ENCODE measurements at regions not wholly inside any gene's neighbourhood (a gene's known extent, or its start where the extent isn't known, plus 50 kb on each side); places are given as distances from the start of the nearest gene placed in this dataset.
A peak's percentile ranks its signal among the peaks of the same experiment; 100 is the strongest.

DNA sequence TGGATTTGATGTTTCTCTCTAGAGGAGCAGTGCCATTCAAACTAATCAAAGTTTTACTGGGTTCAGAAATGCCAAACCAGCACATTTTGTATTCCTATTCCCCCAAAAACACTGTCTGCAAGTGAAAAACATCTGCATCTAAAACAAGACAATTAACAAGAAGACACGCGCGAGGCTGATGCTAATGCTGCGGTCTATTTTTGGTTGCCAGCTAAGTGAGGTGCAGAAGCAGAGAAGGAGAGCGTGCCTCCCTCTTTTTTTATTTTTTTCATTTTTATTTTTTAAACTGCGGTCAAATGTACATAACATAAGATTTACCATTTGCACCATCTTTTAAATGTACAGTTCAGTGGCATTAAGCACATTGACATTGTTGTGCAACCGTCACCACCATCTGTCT, 641.1 kb downstream of the DHX35 start:
- no peak for DNase-seq

DNA sequence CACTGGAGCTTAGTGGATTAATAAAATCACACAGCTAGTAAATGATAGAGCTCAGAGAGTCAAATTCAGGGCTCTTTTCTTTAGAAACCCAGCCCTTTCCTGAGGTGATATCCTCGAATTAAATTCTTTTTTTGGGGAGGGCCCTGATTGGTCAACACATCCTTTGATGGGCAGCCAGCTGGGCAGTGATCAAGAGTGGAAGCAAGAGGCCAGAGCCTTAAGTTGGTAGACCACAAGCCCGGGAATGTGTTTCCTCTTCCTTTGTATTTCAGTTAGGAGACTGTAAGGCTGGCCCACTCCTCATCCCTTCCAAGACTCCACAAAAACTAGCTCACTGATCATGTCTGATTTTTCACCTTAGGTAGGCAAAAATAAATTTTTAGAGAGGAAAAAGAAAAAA, 640.5 kb downstream of the DHX35 start:
- DNase-seq: no peak

DNA sequence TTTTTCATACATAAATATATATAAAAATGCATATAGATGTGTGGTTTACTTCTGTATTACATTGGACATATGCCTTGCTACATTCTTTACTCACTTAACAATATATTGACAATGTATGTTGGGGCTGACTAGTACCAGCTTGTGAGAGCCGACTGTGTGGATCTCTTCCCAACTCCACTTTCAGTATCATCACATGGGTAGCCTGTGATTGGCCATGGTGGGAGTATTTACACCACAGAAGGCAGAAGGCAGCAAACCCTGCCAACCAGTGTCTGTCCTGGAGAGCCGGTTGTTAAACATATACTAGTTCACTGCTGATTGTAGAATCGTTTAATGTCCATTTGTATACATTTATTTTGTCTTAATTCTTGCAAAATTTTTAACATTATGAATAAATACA, 638.7 kb downstream of the DHX35 start:
- no peak for DNase-seq

DNA sequence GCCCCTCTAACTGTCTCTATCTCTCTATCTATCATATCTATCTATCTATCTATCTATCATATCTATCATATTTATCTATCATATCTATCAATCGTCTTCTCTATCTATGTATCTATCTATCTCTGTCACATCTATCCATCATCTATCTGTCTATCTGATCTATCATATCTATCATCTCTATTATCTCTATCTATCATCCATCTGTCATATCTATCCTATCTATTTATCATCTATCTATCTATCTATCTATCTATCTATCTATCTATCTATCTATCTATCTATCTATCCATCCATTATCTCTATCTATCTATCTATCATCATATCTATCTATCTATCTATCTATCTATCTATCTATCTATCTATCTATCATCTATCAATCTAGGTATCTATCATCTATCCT, 638.0 kb downstream of the DHX35 start:
- DNase-seq: no peak

DNA sequence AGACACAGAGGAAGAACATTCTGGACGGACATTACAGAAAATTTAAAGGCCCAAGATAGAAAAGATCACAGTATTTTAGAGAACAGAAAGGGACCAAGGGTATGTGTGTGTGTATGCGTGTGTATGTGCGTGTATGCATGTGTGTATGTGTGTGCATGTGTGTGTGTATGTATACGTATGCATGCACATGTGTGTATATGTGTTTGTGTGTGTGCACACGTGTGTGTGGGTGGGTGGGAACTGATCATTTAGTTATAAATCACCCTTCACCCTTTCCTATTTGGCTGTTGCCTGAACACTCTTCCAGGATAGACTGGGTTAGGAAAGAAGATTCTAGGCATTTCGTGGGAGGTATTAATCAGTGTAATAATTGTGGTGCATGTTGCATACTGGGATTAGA, 634.4 kb downstream of the DHX35 start:
- no peak for DNase-seq

DNA sequence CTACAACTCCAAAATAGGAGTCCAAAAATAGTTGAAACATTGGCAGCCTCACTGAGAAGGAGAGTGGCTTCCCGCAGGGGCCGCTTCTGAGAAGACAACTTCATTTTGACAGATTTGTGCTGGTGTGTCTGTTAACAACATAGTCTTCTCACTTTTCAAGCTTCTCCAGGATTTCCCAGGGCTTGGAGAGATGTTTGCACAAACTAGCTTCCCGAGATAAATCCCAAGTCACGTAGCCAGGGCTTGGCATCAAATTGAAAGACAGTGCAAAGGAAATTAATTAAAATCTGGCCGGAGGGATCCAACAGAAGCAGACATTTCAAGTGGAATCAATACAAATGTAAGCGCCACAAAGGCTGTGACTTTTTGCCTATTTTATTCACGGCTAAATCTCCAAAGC, 630.2 kb downstream of the DHX35 start:
- no peak for DNase-seq

DNA sequence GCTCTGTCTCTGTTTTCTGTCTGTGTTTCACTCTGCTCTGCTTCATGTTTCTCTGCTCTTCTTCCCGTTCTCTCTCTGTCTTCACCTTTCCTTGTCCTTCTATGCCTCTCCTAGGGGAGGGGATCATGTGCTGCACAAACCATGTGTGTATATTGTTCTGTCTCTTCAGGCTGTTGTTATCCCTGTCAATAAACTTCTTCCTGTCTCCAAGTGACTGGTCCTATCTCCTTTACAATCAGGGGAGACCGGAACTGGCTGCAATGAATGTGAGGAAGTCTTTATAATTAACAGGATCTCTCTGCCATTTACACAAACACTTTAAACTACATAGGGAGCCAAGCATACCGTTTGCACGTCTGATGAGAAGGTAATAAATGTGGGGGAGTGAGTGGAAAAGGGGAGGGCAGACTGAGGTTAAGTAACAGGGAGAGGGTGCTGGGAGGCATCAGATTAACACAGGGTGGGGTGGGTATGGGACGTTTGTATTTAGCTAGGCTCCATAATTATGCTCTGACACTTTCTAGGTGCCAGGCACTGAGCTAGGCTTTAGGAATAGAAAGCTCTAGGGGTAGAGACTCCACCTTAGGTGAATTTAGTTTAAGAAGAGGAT, 626.1 kb downstream of the DHX35 start:
- DNase-seq: no peak

DNA sequence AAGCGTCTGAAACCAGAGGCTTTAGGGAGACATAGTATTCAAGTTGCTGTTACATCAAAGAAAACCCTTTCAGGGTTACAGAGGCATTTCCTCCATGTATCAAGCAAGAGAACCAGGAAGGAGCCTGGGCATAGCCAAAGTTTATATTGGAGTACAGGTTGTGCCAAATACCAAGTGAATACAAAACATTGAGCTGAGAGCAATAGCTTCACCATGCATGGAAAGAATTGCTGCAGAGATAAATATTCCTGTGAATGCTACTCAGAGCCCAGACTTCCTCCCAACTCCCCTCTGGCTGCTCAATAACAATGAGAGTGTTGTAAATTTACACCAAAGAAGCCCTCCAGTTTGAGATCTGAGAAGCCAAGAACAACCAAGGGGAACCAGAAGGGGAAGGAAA, 618.9 kb downstream of the DHX35 start:
- no peak for DNase-seq

DNA sequence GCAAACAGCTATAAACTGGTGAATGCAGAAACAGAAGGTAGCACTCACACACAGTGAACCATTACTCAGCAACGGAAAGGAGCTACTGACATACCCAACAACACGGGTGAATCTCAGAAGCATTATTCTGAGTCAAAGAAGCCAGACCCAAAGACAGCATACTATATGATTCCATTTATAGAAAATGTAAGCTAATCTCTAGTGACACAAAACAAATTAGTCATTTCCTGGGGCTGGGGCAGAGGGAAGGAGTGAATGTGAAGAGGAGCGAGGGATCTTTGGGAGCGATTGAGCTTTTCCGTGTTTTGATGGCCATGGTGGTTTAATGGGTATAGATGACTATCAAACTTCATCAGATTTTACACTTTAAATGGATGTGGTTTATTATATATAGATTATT, 614.6 kb downstream of the DHX35 start:
- no peak for DNase-seq

DNA sequence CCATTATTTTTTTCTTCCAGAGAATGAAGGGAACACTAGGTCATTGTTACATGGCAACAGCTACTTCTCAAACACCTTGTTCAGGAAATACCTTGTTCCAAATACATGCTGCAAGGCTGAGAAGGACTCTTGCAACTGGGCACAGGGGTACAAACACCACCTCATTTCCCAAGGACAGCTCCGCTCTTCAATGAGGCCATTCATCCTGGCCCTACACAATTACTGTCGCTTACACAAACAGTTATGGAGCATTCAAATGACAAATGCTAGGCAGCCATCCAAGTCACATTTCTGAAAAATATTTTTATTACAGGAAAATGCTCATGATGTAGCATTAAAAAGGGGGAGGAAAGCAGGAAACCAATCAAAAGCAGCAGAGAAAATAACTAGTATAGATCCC, 611.9 kb downstream of the DHX35 start:
- DNase-seq: no peak

DNA sequence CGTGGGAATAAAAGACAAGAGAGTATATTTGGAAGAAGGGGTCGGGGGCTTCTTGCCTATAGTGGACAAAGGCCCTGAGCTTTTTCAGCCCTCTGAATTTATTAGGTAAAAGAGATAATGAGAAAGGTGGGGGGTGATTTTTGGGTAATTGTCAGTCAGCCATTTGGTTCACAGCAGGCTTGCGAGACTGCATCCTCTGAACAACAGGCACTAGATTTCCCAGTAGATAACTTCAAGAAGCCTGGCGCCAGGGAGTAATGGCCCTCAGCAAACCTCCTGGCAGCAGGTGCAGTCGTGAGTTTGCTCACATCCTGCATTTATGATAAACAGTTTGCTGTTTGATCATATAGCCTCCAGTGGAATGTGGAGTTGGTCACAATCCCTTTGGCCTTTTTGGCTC, 609.0 kb downstream of the DHX35 start:
- no peak for DNase-seq

DNA sequence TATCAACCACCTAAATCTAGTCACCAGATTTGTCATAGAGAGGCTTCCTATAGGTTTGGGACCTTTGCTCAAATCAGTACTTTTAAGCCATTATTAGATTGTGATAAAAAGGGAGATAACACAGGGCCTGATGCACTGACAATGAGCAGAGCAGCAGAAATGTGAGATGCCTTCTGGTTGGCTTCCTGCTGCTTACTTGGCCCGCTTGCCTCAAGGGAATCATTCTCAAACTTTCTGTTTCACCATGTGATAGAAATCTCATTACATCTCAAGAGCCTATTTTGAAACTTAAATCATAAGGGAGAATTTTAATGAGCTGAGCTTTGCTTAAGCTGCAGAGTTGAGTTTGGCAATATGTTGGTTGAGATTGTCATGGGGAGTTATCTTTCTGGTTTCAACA, 606.0 kb downstream of the DHX35 start:
- DNase-seq: peak in 1 of 5 experiments; percentile 68

DNA sequence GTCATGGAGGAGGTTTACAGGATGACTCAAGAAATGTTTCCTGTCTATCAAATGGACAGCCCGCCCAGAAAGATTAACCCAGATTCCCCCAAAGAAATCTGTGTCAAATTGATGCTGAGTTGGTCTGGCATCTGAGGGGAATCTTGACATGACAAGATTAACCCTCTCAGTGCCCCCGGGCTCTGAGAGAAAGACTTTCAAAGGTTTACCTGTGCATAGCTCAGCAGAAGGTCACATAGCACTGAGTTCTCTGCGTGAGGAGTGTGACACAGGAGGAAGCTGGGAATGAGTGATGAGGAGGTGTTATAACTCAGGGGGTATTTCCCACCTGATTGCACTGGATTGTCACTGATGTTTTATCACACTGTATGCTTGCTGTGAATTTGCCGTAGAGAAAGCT, 601.2 kb downstream of the DHX35 start:
- DNase-seq: peak in 1 of 5 experiments; percentile 61

DNA sequence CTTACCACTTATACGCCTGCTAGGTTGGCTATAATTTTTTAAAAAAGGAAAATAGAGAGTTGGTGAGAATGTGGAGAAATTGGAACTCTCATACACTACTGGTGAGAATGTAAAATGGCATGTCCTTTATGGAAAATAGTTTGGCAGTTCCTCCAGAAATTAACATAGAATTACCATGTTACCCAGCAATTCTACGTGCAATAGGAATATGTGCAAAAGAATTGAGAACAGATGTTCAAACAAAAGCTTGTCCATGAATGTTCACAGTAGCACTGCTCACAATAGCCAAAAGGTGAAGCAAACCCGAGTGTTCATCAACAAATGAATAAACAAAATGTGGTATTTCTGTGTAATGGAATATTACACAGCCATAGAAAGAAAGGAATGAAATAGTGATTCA, 592.2 kb downstream of the DHX35 start:
- no peak for DNase-seq

DNA sequence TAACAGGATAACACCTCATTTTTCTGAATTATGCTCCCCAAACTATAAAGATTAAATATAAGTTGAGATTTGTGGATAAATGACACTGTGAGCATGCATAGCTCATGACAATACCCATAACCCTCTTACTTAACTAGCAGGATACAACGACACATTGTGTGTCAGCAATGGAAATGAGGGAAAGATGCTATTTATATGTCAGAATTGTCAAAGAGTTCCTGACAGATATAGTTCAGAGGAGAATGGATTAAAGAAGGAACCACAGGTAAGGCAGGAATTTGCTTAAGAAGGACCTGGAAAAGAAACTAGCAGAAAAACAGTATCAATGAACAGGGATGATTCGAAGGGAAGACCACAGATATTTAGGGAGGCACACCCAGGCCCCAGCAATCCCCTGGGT, 591.0 kb downstream of the DHX35 start:
- no peak for DNase-seq

DNA sequence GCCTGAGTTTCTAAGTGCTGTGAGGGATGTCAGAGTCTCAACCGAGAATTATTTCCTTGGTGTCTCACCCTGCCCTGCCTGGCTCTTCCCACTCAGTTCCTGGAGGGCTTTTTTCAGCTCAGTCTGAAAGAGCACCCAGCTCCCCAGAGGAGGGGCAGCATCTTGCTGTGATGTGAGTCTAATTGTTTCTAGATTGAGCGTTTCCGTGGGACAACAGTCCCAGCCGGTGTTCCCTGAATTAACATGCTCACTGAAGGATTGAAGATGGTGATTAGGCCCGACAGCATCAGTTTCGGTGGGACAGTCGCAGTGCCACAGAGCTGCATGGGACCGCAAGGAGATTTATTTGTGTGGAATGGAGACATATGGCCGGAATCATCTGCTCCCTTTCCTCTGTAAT, 587.6 kb downstream of the DHX35 start:
- no peak for DNase-seq

DNA sequence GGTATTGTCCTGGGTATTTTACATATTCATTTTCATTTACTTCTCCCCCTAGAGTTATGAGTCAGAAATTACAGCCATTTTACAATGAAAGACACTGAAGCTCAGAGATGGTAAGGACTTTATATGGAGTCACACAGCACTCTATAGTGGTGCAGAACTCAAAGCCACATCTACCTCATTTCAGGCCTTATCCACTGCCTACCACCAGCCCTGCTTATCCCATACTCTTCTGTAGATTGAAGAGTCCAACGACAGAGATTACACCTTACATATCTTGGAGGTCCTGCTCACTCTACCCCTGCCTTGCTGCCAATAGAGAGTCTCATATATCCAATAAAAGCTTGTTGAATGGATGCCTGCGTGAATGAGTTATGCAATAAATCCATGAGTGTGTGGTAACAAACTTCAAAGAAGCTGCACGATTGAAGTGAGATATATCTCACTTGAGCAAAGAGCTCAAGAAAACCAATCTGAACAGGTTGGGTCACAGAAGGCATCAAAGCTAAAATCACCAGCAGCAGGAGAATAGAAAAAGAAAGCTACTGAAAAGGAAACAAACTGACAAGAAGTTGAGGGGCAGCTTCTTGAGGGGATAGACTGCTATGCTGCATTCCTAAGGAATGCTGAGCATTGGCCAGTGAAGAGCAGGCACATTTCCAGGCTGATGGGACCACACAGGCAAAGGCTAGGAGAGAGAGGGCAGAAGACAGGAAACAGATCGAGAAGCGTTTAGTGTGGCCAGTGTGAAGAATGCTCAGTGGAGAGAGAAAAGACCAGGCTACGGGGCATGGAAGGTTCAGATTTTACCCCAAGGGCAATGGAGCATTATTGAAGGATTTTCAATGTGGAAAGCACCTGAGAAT, 585.6 kb downstream of the DHX35 start:
- no peak for DNase-seq

DNA sequence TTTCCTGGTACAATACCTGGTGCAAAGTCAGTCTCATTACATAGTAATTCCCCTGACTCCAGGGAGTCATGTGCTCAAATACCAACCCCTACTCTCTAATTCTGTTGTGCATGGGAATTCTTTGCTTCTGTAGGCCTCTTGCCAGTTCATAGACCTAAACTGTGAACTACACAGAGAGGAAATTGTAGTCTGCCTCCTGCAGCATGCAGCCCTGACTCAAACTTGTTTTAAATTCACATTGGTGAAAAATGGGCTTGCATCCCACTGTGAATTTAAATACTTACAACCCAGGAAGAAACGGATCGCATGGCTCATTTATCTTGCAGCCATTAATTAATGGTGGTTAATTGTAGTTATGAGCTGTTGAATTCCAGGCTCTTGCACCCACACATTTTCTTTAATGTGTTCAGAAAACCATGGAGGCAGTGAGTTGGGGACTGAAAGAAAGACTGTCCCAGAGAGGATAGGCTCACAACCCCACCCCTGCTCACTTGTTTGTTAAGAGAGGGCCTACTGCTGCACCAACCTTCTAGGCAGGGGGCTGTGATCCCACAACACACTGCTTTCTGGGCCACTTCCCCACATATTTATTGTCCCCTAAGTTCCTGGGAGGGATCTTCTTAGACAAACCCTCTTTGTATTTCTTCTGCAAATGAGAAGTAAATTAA, 579.1 kb downstream of the DHX35 start:
- DNase-seq: no peak

DNA sequence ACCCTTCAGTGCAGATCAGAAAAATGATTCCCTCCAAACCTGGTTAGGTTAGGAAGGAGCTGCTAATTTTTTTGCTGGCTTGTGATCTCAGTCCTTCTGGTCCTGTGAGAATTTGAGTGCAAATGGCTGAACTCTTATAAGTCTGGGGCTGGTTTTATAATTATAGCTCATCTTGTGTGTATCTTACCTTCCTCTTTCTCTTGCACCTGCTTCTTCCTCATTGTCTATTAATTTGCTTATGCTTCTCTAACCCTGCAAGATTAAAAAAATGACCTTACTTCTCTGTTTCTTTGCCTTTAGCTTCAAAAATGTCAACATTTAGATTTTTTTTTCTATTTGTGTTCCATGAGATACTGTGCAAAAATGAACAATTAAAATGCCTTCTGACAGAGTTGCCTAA, 576.2 kb downstream of the DHX35 start:
- no peak for DNase-seq

DNA sequence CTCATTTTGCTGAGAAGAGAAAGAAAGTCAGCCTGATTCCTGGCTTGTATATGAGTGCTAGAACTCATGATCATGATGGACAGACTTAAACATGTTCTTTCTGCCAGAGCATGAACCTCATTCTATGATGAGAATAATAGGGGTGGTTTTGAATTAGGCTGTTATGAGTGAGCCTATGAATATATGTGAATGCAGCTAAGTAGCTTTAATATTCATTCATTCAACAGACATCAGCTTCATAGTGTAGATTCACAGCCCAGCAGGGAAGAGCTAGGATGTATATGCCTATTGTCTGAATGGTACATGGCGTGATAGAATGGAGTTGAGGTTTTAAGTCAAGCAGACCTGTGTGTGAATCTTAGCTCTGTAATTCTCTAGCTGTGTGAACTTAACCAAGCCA, 573.2 kb downstream of the DHX35 start:
- no peak for DNase-seq

DNA sequence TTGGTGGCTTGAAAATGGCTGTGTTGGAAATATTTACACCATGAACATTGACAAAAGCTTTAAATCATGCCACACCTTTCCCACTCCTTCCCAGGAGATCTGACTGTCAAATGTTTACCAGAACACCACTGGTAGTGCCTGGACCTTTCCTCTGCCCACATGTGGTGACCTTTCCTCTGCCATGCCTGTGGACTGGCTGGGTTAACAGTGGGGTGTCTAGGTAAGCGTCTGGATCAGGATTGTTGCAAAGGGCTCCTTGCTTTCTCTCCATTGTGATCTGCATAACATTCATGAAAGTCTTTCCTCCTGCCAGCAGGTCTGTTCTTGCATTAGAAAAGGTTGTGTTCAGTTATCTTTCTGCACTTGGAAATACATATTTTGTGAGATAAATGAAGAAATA, 572.7 kb downstream of the DHX35 start:
- no peak for DNase-seq

DNA sequence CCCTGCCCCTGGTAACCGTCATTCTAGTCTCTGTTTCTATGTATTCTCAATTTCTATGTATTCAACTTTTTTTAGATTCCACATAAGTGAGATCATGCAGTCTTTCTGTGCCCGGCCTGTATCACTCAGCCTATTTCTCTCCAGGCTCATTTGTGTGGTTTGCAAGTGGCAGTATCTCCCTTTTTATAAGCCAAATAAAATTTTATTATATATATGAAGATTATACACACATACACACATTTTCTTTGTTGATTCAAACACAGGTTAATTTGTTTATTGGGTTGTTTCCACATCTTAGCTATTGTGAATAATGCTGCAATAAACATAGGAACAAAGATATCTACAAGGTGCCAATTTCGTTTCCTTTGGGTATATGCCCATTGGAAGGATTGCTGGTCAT, 571.7 kb downstream of the DHX35 start:
- DNase-seq: no peak

DNA sequence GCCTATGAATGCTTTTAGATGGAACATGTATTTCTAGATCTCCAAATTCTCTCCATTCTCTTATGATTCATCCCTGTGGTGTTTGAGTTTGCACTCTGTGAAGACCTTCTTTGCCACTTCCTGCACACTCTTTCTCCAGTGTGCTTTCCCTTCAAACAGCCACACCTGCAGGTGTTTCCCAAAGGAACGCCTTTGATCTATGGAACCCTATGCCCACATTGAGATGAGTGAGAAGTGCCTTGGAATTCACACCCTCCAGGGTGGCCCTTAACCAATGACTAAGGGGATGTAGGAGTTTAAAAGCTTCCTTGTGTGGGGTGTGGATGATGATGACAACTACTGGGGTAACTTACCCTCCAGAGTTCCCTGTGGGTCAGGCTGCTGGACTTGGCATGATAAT, 570.1 kb downstream of the DHX35 start:
- DNase-seq: no peak

DNA sequence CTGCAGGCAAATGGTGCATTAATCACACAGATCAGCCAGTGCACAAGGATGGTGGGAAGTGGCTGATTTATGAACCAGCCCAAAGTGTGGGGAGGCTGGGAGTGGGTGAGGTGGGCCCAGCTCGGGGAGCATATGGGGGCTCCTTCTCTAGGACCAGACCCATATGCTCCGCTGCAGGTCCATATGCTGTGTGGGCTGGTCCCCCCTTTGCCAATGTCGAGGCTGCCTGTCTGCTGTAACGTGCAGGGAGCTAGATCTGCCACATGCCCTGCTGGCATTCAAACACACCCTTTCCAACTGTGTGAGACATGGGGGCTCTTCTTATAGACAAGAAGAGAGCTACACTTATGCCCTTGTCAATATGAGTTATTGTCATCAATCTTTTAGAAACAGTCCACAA, 566.3 kb downstream of the DHX35 start:
- no peak for DNase-seq
